ENCODE measurements at regions not wholly inside any gene's neighbourhood (a gene's known extent, or its start where the extent isn't known, plus 50 kb on each side); places are given as distances from the start of the nearest gene placed in this dataset.

GRCh38 chr13:59584761-59585670 lies 578.7 kb downstream of the DIAPH3 start:
- no peak for TF ChIP-seq Cebpa-rat (IDR thresholded peaks at IDR 0.05)
- H3K4me1 ChIP-seq = no peaks in the 10 kb centered on the region
- H3K36me3 ChIP-seq = no peaks in the 10 kb centered on the region
- no peaks in the 10 kb centered on the region for H4K20me1 ChIP-seq
- no peaks in the 10 kb centered on the region for H3K27me3 ChIP-seq
- H3K9me3 ChIP-seq (replicated peaks in 1 of 11) = no peaks in the 10 kb centered on the region
- H3K9ac ChIP-seq = no peak overlapping the region
- H3K4me2 ChIP-seq = no peak overlapping the region
- no peak overlapping the region for H3K27ac ChIP-seq
- H3K4me3 ChIP-seq = no peak overlapping the region

GRCh38 chr13:59587030-59587429 lies 576.7 kb downstream of the DIAPH3 start:
- H3K9me3 ChIP-seq (replicated peaks in 1 of 11) = peaks cover 0 to 5% (median 0%) of the 10 kb centered on the region in 11 experiments; a peak in 2 of 22 replicates
- H3K36me3 ChIP-seq = no peaks in the 10 kb centered on the region
- no peaks in the 10 kb centered on the region for H3K4me1 ChIP-seq
- H3K4me2 ChIP-seq = no peak overlapping the region
- no peaks in the 10 kb centered on the region for H3K27me3 ChIP-seq
- no peak overlapping the region for H3K9ac ChIP-seq
- TF ChIP-seq Cebpa-rat (IDR thresholded peaks at IDR 0.05) = no peak
- no peaks in the 10 kb centered on the region for H4K20me1 ChIP-seq
- H3K27ac ChIP-seq = no peak overlapping the region
- no peak overlapping the region for H3K4me3 ChIP-seq

GRCh38 chr13:59587971-59588716 lies 575.6 kb downstream of the DIAPH3 start:
- Histone ChIP-seq H3K36me3 (no peaks in the 10 kb centered on the region), H3K4me2 (no peak overlapping the region), H3K27ac (no peak overlapping the region), H3K4me1 (no peaks in the 10 kb centered on the region), H3K27me3 (no peaks in the 10 kb centered on the region), H3K9me3 (replicated peaks in 1 of 11) (peaks cover 0 to 5% (median 0%) of the 10 kb centered on the region in 11 experiments; a peak in 2 of 22 replicates), H3K4me3 (no peak overlapping the region), H4K20me1 (no peaks in the 10 kb centered on the region), H3K9ac (no peak overlapping the region)
- TF ChIP-seq Cebpa-rat (IDR thresholded peaks at IDR 0.05) = no peak

- H3K4me3 ChIP-seq = no peak overlapping the region
- H3K9ac ChIP-seq = no peak overlapping the region
- no peaks in the 10 kb centered on the region for H3K27me3 ChIP-seq
- no peak for TF ChIP-seq Cebpa-rat (IDR thresholded peaks at IDR 0.05)
- H3K4me2 ChIP-seq = no peak overlapping the region
- H3K36me3 ChIP-seq = no peaks in the 10 kb centered on the region
- H3K27ac ChIP-seq = no peak overlapping the region
- H3K4me1 ChIP-seq = no peaks in the 10 kb centered on the region
- no peaks in the 10 kb centered on the region for H4K20me1 ChIP-seq
- peaks cover 0 to 5% (median 0%) of the 10 kb centered on the region in 11 experiments; a peak in 2 of 22 replicates for H3K9me3 ChIP-seq (replicated peaks in 1 of 11)
Measured at GRCh38 chr13:59588717-59589067, 575.0 kb downstream of the DIAPH3 start.

GRCh38 chr13:59601993-59602392 lies 561.7 kb downstream of the DIAPH3 start:
- peaks cover 13 to 27% (median 16%) of the 10 kb centered on the region in 11 experiments; a peak in 21 of 22 replicates for H3K9me3 ChIP-seq (replicated peaks in 1 of 11)
- no peak overlapping the region for H3K4me2 ChIP-seq
- TF ChIP-seq Cebpa-rat (IDR thresholded peaks at IDR 0.05) = no peak
- H4K20me1 ChIP-seq = no peaks in the 10 kb centered on the region
- no peaks in the 10 kb centered on the region for H3K36me3 ChIP-seq
- H3K27me3 ChIP-seq = no peaks in the 10 kb centered on the region
- H3K9ac ChIP-seq = no peak overlapping the region
- peaks cover 0 to 22% (median 6%) of the 10 kb centered on the region in 10 experiments; a peak in 8 of 20 replicates for H3K4me1 ChIP-seq
- H3K27ac ChIP-seq = no peak overlapping the region
- no peak overlapping the region for H3K4me3 ChIP-seq

- peaks cover 8 to 18% (median 10%) of the 10 kb centered on the region in 11 experiments; a peak in 19 of 22 replicates for H3K9me3 ChIP-seq (replicated peaks in 1 of 11)
- peaks cover 0 to 22% (median 6%) of the 10 kb centered on the region in 10 experiments; a peak in 8 of 20 replicates for H3K4me1 ChIP-seq
- H3K9ac ChIP-seq = no peak overlapping the region
- no peak overlapping the region for H3K27ac ChIP-seq
- no peaks in the 10 kb centered on the region for H4K20me1 ChIP-seq
- no peaks in the 10 kb centered on the region for H3K27me3 ChIP-seq
- no peak for TF ChIP-seq Cebpa-rat (IDR thresholded peaks at IDR 0.05)
- no peak overlapping the region for H3K4me3 ChIP-seq
- no peaks in the 10 kb centered on the region for H3K36me3 ChIP-seq
- peak overlapping the region in 4 of 11 experiments; percentile 14 to 75 (median 48); a peak in 7 of 22 replicates for H3K4me2 ChIP-seq
Measured at GRCh38 chr13:59603646-59604045, 560.1 kb downstream of the DIAPH3 start.

- Histone ChIP-seq H3K9me3 (replicated peaks in 1 of 11) (peaks cover 0 to 8% (median 0%) of the 10 kb centered on the region in 11 experiments; a peak in 2 of 22 replicates), H3K9ac (no peak overlapping the region), H3K4me2 (no peak overlapping the region), H4K20me1 (no peaks in the 10 kb centered on the region), H3K27ac (no peak overlapping the region), H3K27me3 (no peaks in the 10 kb centered on the region), H3K4me3 (no peak overlapping the region), H3K4me1 (peaks cover 0 to 16% (median 6%) of the 10 kb centered on the region in 10 experiments; a peak in 8 of 20 replicates), H3K36me3 (no peaks in the 10 kb centered on the region)
- TF ChIP-seq Cebpa-rat (IDR thresholded peaks at IDR 0.05) = no peak
Measured at GRCh38 chr13:59607172-59607571, 556.6 kb downstream of the DIAPH3 start.

GRCh38 chr13:59607780-59608233 lies 555.9 kb downstream of the DIAPH3 start:
- H3K4me3 ChIP-seq = no peak overlapping the region
- no peaks in the 10 kb centered on the region for H3K36me3 ChIP-seq
- H3K4me1 ChIP-seq = peaks cover 0 to 10% (median 5%) of the 10 kb centered on the region in 10 experiments; a peak in 8 of 20 replicates
- no peak for TF ChIP-seq Cebpa-rat (IDR thresholded peaks at IDR 0.05)
- no peak overlapping the region for H3K4me2 ChIP-seq
- H3K27ac ChIP-seq = no peak overlapping the region
- peaks cover 0 to 8% (median 0%) of the 10 kb centered on the region in 11 experiments; a peak in 2 of 22 replicates for H3K9me3 ChIP-seq (replicated peaks in 1 of 11)
- H4K20me1 ChIP-seq = no peaks in the 10 kb centered on the region
- no peak overlapping the region for H3K9ac ChIP-seq
- H3K27me3 ChIP-seq = no peaks in the 10 kb centered on the region

GRCh38 chr13:59609421-59609820 lies 554.3 kb downstream of the DIAPH3 start:
- no peak overlapping the region for H3K4me2 ChIP-seq
- H3K4me1 ChIP-seq = 0 out of 20 replicates have a peak, but pooled peaks cover 0 to 6% (median 0%) of the 10 kb centered on the region in 10 experiments
- H3K9ac ChIP-seq = no peak overlapping the region
- no peaks in the 10 kb centered on the region for H3K27me3 ChIP-seq
- H4K20me1 ChIP-seq = no peaks in the 10 kb centered on the region
- no peak for TF ChIP-seq Cebpa-rat (IDR thresholded peaks at IDR 0.05)
- H3K4me3 ChIP-seq = no peak overlapping the region
- H3K9me3 ChIP-seq (replicated peaks in 1 of 11) = no peaks in the 10 kb centered on the region
- no peak overlapping the region for H3K27ac ChIP-seq
- no peaks in the 10 kb centered on the region for H3K36me3 ChIP-seq

All from BLaER1 treated with 17β-estradiol and CSF1 and Interleukin-3, amounts not matched to agents 10 nM and 100 nM (cell line).